HCT116 (cell line): ENCODE measurements at regions not wholly inside any gene's neighbourhood (a gene's known extent, or its start where the extent isn't known, plus 50 kb on each side); places are given as distances from the start of the nearest gene placed in this dataset.

Experiments
- ATAC-seq: fragments of 200-7000 bp; cut with Tn5 transposase; 2 replicates; pipeline ENCODE4 v1.9.1; 2020; ENCODE audit warnings: mild to moderate bottlenecking, moderate library complexity
- BruUV-seq: library from RNA; stranded (reverse); fragments of 400-500 nt; replicated peaks from 2 replicates; lab custom pipeline; 2021; lab: Mats Ljungman, UMichigan
- CTCF ChIA-PET: fragments of 300-600 bp; sonication (Branson Sonifier 250); formaldehyde crosslinking; loops from one replicate; lab custom pipeline; 2021; ENCODE audit warnings: antibody characterized with exemption; lab: Charles Lee
- POLR2A ChIA-PET: fragments of 300-600, 350-600 bp; sonication (Branson Sonifier 250); formaldehyde crosslinking; loops from one replicate; lab custom pipeline; 2021; ENCODE audit warnings: antibody characterized with exemption; lab: Charles Lee
- RAD21 ChIA-PET, 2 experiments: fragments of 300-600 bp; sonication (Branson Sonifier 250); formaldehyde crosslinking; loops; one replicate each; lab custom pipeline; 2023; ENCODE audit warnings: low total read pairs in 2 of 2; ENCODE audit not compliant: uncharacterized antibody in 2 of 2, unreplicated experiment in 2 of 2, low non-redundant PET in 1 of 2; lab: Charles Lee
- DNase-seq: peaks from one replicate; pipeline ENCODE4 v3.0.0-alpha.2; 2010; ENCODE audit warnings: low read depth, low spot score
- H2AFZ ChIP-seq: fragments of 200-600 bp; shearing (Covaris generic), sonication (generic); 2 replicates; pipeline ENCODE4 v1.6.1; 2017; ENCODE audit warnings: low read depth, mixed run types, mixed read lengths, antibody characterized with exemption, low read length; ENCODE audit not compliant: poor library complexity, severe bottlenecking
- H3K27ac ChIP-seq: 2 replicates; pipeline ENCODE4 v1.5.1; 2012; ENCODE audit warnings: low read depth, low read length
- H3K27me3 ChIP-seq: fragments of 200-600 bp; sonication (generic); 2 replicates; pipeline ENCODE4 v1.6.1; 2016; ENCODE audit warnings: mixed run types, low read length, mixed read lengths; ENCODE audit not compliant: insufficient read depth
- H3K36me3 ChIP-seq, 2 experiments: fragments of 200-500 bp in 1 of 2; fragments of 200-600 bp in 1 of 2; sonication (Bioruptor generic) in 1 of 2; sonication (generic) in 1 of 2; 2 replicates each; pipeline versions ENCODE4 v1.5.1 to v1.6.1; 2014 to 2016; ENCODE audit warnings: low read length in 2 of 2, inconsistent platforms in 1 of 2, mixed read lengths in 1 of 2, mixed run types in 1 of 2; ENCODE audit not compliant: insufficient read depth in 2 of 2, control insufficient read depth in 1 of 2
- H3K4me1 ChIP-seq, 2 experiments: fragments of 200-600 bp in 1 of 2; sonication (generic) in 1 of 2; 2 replicates each; pipeline versions ENCODE4 v1.5.1 to v1.6.1; 2012 to 2017; ENCODE audit warnings: low read length in 2 of 2, inconsistent platforms in 1 of 2, mild to moderate bottlenecking in 1 of 2, mixed read lengths in 1 of 2, mixed run types in 1 of 2, moderate library complexity in 1 of 2; ENCODE audit not compliant: insufficient read depth in 2 of 2, control insufficient read depth in 1 of 2
- H3K4me2 ChIP-seq: fragments of 200-600 bp; sonication (generic); 2 replicates; pipeline ENCODE4 v1.6.1; 2017; ENCODE audit warnings: mixed run types, low read length, mixed read lengths
- H3K4me3 ChIP-seq, 2 experiments: fragments of 200-600 bp in 1 of 2; sonication (generic) in 1 of 2; replicated peaks in 1 of 2; 2 replicates each; pipeline ENCODE4 v1.5.1; 2011 to 2016; ENCODE audit warnings: low read length in 2 of 2, control low read depth in 1 of 2, low read depth in 1 of 2, mild to moderate bottlenecking in 1 of 2, mixed read lengths in 1 of 2, mixed run types in 1 of 2
- H3K79me2 ChIP-seq: fragments of 200-600 bp; sonication (generic); 2 replicates; pipeline ENCODE4 v1.6.1; 2017; ENCODE audit warnings: mild to moderate bottlenecking, mixed run types, low read length, moderate library complexity, mixed read lengths; ENCODE audit not compliant: insufficient read depth
- H3K9ac ChIP-seq: fragments of 200-600 bp; sonication (generic); 2 replicates; pipeline ENCODE4 v1.6.1; 2016; ENCODE audit warnings: low read length, mixed read lengths
- H3K9me2 ChIP-seq: fragments of 200-600 bp; sonication (generic), shearing (Covaris generic); 2 replicates; pipeline ENCODE4 v1.6.1; 2017; ENCODE audit warnings: mixed run types, mild to moderate bottlenecking, moderate library complexity; ENCODE audit not compliant: insufficient read depth
- H3K9me3 ChIP-seq, 2 experiments: fragments of 200-500 bp in 1 of 2; fragments of 200-600 bp in 1 of 2; sonication (Bioruptor generic) in 1 of 2; sonication (generic) in 1 of 2; 2 replicates each; pipeline ENCODE4 v1.6.1; 2014 to 2017; ENCODE audit warnings: low read length in 2 of 2, mixed read lengths in 2 of 2, inconsistent platforms in 1 of 2, low read depth in 1 of 2, mild to moderate bottlenecking in 1 of 2, mixed run types in 1 of 2, moderate library complexity in 1 of 2; ENCODE audit not compliant: control insufficient read depth in 1 of 2, insufficient read depth in 1 of 2
- H4K20me1 ChIP-seq: fragments of 200-600 bp; sonication (generic), shearing (Covaris generic); 2 replicates; pipeline ENCODE4 v1.6.1; 2017; ENCODE audit warnings: mixed run types, mild to moderate bottlenecking, moderate library complexity; ENCODE audit not compliant: insufficient read depth
- EZH2phosphoT487 ChIP-seq: fragments of 200-600 bp; IDR thresholded peaks from 2 replicates; pipeline ENCODE4 v1.6.1; 2018; ENCODE audit warnings: antibody characterized with exemption, borderline replicate concordance
- FOSL1 ChIP-seq: IDR thresholded peaks from 2 replicates; pipeline ENCODE4 v1.6.1; 2012; ENCODE audit warnings: low read depth
- MAX ChIP-seq: IDR thresholded peaks from 2 replicates; pipeline ENCODE4 v1.6.1; 2012
- REST ChIP-seq: IDR thresholded peaks from 2 replicates; pipeline ENCODE4 v1.6.1; 2012; ENCODE audit warnings: low read depth
- ZFX ChIP-seq: fragments of 450-650 bp; IDR thresholded peaks from 2 replicates; pipeline ENCODE4 v1.6.1; 2017
- intact Hi-C: fragments of 100-400 bp; cut with micrococcal nuclease; formaldehyde crosslinking; loops from 2 replicates; pipeline ENCODE4 v1.10.0; 2022

DNA sequence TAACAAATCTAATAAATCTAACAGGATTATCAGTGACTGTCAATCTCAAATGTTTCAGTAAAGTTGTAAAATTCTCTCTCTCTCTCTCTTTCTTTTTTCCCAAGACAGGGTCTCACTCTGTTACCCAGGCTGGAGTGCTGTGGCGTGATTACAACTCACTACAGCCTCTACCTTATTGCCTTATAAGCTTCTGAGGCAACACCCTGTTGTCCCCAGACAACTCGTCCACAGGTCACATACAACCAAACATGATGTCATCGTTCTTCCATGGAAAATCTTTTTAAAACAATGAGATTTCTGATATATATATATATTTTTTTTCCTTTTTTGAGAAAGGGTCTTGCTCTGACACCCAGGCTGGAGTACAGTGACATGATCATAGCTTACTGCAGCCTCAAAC is 151.4 kb upstream of the RGS6 start:
- intact Hi-C loops: no loop called here
- POLR2A ChIA-PET: no interaction called here
- BruUV-seq: no TSS peak

More for the DNA sequence above, 151.4 kb upstream of the RGS6 start:
- DNase-seq: no peak
- Histone ChIP-seq H3K79me2 (no peaks in the 10 kb centered on the region), H3K9me2 (no peaks in the 10 kb centered on the region), H3K4me3 (no peak overlapping the region), H2AFZ (no peak overlapping the region), H3K36me3 (no peaks in the 10 kb centered on the region), H3K9me3 (no peaks in the 10 kb centered on the region), H3K27ac (no peak overlapping the region), H3K4me2 (no peak overlapping the region), H3K4me1 (no peaks in the 10 kb centered on the region; a peak in 1 of 4 replicates), H3K9ac (no peak overlapping the region), H3K27me3 (no peaks in the 10 kb centered on the region), H4K20me1 (no peaks in the 10 kb centered on the region)
- ChIA-PET CTCF (no interaction called here), RAD21 (no interaction called here)
- no peak for ATAC-seq
- TF ChIP-seq ZFX (no peak), MAX (no peak), REST (no peak), FOSL1 (no peak), EZH2phosphoT487 (no peak)
